Vagina (tissue), 2 donors: ENCODE measurements at regions not wholly inside any gene's neighbourhood (a gene's known extent, or its start where the extent isn't known, plus 50 kb on each side); places are given as distances from the start of the nearest gene placed in this dataset.

Source experiments
- POLR2AphosphoS5 ChIP-seq, 2 donors: sonication (generic); formaldehyde crosslinking; IDR thresholded peaks; one replicate each; pipeline ENCODE4 v1.9.0; 2017; ENCODE audit warnings: antibody characterized with exemption in 2 of 2, mild to moderate bottlenecking in 2 of 2, low read depth in 1 of 2; ENCODE audit not compliant: insufficient read depth in 1 of 2
- TF ChIP-seq, protein P1 (sequence below), 3 experiments: fragments of 450-650 bp in 2 of 3; fragments of 200-600 bp in 1 of 3; sonication (generic) in 1 of 3; IDR thresholded peaks; one replicate each; pipeline ENCODE4 v1.5.1; 2017 to 2019; ENCODE audit warnings: antibody characterized with exemption in 3 of 3, mild to moderate bottlenecking in 2 of 3, moderate library complexity in 2 of 3

DNA sequence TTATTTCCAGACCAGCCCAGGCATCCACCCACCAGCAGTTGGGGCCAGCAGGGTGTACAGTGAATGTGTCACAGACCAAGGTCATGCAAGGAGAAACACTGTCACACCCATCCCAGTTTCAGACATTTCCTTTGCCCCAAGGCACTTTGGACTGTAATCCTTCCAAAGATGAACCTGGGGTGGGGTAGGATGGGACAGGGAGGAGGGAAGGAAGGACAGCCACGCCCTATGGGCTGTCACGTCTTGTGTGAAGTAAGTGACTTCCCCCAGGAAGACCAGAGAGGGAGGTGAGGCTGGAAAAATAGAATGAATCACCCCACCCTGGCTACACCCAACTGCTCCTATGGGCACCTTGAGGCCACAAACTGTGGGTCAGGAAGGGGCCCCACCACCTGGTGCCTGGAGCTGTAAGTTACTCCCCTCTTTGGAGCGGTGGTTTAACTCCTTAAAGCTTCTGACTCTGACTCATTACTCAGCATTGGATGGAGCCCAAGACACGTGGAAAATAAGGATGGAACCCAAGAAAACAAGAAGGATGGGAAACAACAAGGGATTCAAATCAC, 349.9 kb upstream of the KLF3 start:
- TF ChIP-seq, protein P1, sequence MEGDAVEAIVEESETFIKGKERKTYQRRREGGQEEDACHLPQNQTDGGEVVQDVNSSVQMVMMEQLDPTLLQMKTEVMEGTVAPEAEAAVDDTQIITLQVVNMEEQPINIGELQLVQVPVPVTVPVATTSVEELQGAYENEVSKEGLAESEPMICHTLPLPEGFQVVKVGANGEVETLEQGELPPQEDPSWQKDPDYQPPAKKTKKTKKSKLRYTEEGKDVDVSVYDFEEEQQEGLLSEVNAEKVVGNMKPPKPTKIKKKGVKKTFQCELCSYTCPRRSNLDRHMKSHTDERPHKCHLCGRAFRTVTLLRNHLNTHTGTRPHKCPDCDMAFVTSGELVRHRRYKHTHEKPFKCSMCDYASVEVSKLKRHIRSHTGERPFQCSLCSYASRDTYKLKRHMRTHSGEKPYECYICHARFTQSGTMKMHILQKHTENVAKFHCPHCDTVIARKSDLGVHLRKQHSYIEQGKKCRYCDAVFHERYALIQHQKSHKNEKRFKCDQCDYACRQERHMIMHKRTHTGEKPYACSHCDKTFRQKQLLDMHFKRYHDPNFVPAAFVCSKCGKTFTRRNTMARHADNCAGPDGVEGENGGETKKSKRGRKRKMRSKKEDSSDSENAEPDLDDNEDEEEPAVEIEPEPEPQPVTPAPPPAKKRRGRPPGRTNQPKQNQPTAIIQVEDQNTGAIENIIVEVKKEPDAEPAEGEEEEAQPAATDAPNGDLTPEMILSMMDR (IDR thresholded peaks at IDR 0.05) = no peak
- no peak for TF ChIP-seq POLR2AphosphoS5 (IDR thresholded peaks at IDR 0.05; ENCODE audit: insufficient read depth in 1 of 2, low read depth in 1 of 2)
